ENCODE measurements at regions not wholly inside any gene's neighbourhood (a gene's known extent, or its start where the extent isn't known, plus 50 kb on each side); places are given as distances from the start of the nearest gene placed in this dataset.

DNA sequence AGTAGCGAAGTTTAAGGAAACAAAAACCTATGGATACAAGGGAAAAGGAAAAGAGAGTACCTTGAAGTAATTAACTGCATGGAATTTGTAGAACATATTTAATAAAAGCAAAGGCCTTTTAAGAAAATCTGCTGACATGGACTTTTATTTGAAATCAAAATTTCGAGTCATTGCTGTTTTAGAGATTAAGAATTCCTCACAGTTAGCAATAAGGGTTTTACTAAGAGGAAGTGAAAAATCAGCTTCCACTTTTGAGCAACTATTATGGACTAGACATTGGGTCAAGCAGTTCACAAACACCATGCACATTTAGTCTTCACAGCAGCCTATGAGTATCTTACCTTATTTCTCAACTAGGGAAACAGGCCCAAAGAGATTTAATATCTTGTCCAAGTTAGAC is 876.3 kb downstream of the BCL11A start:
- no peak for DNase-seq

DNA sequence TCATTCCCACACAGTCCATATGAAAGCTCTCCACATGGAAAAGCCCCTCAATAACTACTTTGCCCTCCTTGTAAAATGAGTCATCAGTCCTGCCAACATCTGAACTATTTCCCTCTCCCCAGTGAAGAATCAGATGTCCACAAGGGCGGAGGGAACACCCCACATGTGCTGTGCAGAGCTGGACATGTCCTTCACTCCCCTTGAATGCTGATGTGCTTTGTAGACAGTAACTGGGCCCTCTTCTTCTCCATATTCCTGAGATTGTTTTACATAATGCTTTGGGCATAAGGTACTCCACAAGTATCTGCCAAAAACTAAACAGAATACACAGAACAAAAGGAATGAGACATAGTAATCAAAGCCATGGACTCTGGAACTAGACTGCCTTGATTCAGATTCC is 879.4 kb downstream of the BCL11A start:
- DNase-seq, result no peak

DNA sequence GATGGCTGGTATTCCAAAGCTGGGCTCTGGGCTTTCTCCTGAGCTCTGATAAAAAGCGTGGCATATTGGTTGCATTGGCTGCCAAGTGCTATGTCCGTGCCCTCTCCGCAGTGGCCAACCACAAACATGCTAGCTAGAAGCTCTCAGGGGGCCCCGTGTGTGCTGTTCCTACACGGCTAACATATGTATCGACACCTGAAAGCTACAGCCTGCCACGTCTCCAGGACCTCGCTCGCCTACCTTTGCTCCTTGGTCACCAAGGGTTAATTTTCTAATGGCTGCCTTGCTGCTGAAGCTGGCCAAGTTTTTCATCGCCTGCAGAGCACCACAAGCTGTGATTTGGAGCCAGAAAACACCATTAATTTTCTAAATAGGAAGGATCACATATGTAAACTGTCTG is 888.4 kb downstream of the BCL11A start:
- DNase-seq, result no peak

DNA sequence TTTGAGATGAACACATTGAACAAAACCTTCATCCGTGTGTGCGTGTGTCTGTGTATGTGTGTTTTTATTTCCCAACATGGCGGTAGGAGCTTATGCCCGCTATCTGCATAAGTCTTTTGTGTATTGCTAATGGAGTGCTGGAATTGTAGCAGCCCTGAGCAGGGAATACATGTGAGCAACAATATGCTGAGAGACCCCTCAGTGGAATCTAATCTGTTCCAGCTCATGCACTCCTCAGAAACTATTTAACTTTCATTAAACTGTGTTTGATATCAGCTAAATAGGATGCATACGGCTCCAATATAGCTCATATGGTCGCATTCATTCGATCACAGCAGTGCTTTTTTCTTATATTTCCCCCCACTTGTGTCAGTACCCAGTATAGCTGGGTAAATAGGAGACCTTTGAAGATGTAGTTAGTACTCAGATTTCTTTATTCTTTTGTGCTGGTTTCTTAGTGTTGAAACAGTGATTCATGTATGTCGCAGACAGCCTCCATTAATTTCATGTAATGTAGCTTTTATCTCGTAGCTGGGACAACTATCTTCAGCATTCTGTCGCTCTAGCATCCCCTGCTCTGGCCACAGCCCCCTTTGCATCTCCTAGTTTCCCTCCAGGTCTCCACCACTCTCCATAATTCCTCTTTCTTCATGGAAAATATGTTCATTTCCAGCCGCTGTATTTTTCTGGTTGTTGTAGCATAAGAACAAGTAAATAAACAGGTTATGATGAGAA is 891.2 kb downstream of the BCL11A start:
- no peak for DNase-seq

GRCh38 chr2:59660262-59660661 is 893.2 kb downstream of the BCL11A start:
- no peak for DNase-seq

DNA sequence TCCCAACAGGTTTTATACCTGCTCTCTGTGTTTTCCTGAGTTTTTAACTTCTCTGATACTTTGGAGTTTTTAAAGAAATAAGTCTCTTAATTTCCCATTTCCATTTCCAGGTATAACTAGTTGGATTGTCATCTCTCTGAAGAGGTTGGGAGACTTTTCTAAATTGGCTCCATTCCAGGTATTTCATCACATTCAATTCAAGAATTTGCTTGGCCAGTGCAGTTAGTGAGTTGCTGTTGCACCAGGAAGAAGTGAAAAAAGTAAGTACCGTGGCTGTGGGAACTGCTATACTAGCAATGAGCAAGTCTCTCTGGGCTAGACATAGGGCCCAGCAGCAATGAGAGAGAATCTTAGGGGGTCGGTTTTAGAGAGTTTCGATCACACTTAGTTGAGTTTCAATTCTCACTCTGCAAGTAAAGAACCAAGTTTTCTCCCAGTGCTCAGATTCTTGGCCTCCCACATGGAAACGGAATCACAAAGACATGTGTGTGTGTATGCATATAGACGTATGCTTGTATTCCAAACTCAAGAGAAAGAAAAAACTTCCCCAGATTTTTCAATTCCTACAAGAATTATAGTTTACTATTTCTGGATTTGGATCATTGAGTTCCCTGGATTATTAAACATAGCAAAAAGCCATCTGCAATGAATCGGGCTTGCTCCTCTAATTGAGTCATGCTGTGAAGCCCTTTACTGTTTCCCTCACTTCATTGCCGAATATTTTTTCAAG is 894.4 kb downstream of the BCL11A start:
- peak; percentile 14 to 76 (median 29) for DNase-seq

GRCh38 chr2:59655809-59656208 is 897.6 kb downstream of the BCL11A start:
- DNase-seq, result no peak

DNA sequence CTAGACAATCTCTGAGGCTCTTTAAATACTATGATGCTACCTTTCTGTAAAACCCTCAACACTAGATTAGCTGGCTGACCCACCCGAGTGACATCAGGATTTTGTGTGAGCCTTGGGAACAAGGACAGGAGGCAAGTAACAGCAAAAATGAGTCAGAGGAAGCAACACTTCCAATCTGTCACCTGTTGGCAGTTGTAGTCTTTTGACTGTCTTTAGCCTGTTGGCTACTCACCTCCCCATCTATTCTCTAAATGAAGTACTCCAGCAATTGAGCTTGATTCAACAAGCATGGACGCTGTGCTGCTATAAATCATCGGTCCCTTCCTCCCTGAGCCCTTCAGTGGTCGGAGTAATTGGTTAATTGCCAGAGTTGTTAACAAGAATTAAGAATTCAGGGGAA is 898.7 kb downstream of the BCL11A start:
- peak in 1 of 3 donors; percentile 12 for DNase-seq

- DNase-seq, result no peak
These were observed 900.3 kb downstream of the BCL11A start for GRCh38 chr2:59653164-59653563.

GRCh38 chr2:59630789-59631188 is 922.7 kb downstream of the BCL11A start:
- DNase-seq, result no peak

DNA sequence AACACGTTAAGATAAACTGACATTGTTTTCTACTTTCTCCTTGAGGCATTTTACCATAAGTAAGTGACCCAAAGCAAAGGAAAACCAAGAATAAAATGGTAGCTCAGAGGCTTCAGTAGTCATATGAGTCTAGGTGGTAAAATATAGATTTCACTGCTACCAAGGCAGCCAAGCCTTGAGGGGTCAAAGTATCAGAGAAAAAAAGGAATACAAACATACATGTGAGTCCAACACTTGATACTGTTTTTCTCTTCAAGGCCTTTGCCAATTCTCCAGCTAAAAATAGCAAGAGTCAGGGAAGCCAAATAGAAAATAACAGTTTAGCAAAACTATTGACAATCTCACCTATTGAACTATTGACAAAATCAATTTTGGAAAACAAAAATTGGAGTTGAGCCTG is 925.9 kb downstream of the BCL11A start:
- no peak for DNase-seq

- no peak for DNase-seq
These were observed 930.7 kb downstream of the BCL11A start for GRCh38 chr2:59622599-59623308.

- no peak for DNase-seq
These were observed 949.3 kb downstream of the BCL11A start for GRCh38 chr2:59604123-59604522.

- DNase-seq, result no peak
These were observed 958.7 kb downstream of the BCL11A start for GRCh38 chr2:59594671-59595222.

- no peak for DNase-seq
These were observed 962.7 kb downstream of the BCL11A start for GRCh38 chr2:59590798-59591197.

DNA sequence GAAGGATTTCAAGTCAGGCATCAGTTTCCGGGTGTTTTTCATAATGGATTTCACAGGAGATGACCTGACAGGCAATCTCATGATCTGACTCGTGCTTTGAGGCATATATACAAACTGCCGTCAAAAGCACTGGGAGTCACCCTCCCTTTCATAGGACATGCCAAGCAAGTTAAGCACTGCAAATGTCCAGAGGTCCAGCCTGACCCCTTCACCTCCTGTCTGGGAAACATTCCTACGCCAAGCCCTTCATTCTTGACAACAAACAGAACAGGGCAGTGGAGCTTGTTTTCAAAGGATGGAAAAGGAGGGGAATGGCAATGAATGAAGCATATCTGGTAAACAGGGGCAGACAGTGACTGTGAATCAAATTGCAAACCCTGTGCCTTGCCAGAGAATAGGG is 963.6 kb downstream of the BCL11A start:
- DNase-seq, result no peak

- no peak for DNase-seq
These were observed 965.2 kb downstream of the BCL11A start for GRCh38 chr2:59588286-59588685.

DNA sequence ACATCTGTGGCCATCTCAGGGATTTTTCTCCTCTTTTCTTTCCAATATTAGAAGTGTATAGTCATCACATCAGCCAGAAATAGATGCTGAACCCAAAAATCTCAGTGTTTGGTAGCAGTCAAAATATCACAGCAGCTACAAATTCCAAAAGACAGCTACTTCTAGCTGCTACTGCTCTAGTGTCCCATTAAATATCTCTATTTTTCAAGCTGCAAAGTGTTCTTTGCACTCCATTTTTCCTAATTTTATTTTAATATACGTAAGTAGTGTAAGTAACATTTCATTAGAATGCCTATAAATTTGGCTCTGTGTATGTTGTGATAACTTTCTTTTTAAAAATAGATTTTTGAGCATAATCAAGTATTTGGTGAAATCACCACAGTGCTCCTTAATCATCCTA is 967.3 kb downstream of the BCL11A start:
- DNase-seq, result no peak

- DNase-seq, result no peak
These were observed 967.8 kb downstream of the BCL11A start for GRCh38 chr2:59585655-59586054.

DNA sequence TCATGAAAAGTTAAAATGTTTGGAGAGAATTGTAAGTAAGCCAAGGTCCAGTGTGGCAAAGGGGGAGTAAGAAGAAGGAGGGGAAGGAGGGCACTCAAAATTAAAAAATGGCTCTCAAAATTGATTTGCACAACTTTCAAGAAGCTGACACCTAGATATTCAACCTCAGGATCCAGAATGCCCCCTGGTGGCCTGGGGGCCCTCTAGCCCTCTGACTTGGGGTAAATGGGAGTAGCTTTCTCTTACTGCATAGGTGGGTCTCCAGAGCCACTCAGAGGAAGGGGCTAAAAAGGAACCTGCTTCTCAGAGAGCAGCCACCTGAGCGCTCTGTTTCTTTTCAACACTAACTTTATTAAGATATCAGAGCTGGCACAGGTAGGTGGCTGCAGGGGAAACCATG is 968.5 kb downstream of the BCL11A start:
- DNase-seq, result no peak

DNA sequence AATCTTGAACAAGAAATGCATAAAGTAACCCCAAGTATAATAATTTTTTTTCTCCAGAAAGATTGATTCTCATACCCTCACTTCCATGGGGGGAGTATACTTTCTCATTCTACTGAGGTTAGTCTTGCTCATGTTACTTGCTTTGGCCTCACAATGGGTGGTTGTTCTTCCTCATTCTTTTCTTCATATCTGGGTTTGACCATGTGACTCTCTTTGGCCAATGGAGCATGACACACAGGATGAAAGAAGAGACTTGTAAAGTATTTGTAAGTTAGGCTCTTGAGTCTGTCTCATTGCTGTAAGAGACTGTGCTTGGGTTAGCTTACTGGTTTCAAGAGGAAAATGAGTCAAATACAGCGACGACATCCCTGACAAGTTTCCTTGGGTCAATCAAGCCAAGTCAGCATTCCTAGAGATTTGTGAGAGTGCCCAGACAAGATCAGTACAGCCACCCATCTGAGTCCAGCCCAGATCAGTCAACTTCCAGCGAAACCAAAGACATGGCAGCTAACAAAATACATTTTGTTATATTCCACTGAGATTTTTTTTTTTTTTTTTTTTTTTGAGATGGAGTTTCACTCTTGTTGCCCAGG is 970.2 kb downstream of the BCL11A start:
- no peak for DNase-seq

DNA sequence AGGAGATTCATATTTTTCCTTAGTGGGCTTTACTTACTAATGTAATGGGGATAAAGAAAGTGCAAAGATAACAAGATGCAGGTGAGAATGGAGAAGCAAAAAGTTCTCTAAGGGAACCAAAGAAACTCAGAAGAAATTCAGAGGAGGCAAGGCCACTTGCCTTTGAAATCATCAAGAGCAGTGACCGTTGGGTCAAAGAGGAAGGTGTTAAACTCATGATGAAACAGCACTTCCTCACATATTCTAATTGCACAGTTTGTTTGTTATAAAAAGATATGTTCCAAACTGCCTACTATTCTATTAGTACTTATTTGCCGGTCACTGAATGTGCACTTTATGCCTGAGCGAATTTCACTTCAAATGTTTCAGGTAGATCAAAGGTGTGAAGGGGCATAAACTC is 975.1 kb downstream of the BCL11A start:
- no peak for DNase-seq

Measured in muscle of back (tissue), 3 donors.